PFSK-1 (cell line): ENCODE measurements at regions not wholly inside any gene's neighbourhood (a gene's known extent, or its start where the extent isn't known, plus 50 kb on each side); places are given as distances from the start of the nearest gene placed in this dataset.

Experiments
- FOXP2 ChIP-seq: optimal IDR thresholded peaks from 2 replicates; pipeline ENCODE3; 2011; ENCODE audit warnings: borderline replicate concordance, control low read depth, inconsistent platforms; ENCODE audit not compliant: insufficient read depth; ENCODE audit errors: extremely low read length, extremely low read depth
- POLR2AphosphoS5 ChIP-seq: IDR thresholded peaks from 2 replicates; pipeline ENCODE4 v1.6.1; 2012; ENCODE audit warnings: low read depth, mild to moderate bottlenecking, control low read depth, low read length, moderate library complexity
- SIN3A ChIP-seq: IDR thresholded peaks from 2 replicates; pipeline ENCODE4 v1.6.1; 2012; ENCODE audit warnings: mild to moderate bottlenecking, low read length, moderate library complexity, borderline replicate concordance; ENCODE audit not compliant: insufficient read depth
- TAF1 ChIP-seq: IDR thresholded peaks from 2 replicates; pipeline ENCODE4 v1.6.1; 2012; ENCODE audit warnings: low read length, control low read depth, borderline replicate concordance; ENCODE audit not compliant: insufficient read depth
- TF ChIP-seq, protein P1 (sequence below), 2 experiments: IDR thresholded peaks; 2 replicates each; pipeline versions ENCODE4 v1.6.1 to v1.8.0; 2011 to 2012; ENCODE audit warnings: low read depth in 2 of 2, low read length in 2 of 2, control low read depth in 1 of 2, inconsistent platforms in 1 of 2, mild to moderate bottlenecking in 1 of 2, moderate library complexity in 1 of 2; ENCODE audit not compliant: insufficient read depth in 1 of 2

DNA sequence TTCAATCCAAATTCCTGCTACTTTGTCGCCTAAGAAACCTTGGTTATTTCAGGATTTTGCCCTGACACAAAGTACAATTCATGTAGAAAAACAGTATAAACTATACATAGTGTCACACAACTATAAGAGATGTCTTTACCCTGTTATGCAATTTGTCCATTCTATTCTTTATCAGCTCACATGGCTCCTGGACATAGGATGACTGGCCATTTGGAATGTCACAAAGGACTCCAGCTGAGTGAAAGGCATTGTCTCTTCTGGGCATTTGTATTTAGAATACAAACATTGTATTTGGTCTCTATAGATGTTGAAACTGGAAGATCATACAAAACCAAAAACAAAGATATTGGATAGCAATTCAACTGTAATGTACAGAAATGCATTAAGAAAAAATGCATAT, 944.6 kb upstream of the LRRTM1 start:
- no peak for TF ChIP-seq FOXP2

DNA sequence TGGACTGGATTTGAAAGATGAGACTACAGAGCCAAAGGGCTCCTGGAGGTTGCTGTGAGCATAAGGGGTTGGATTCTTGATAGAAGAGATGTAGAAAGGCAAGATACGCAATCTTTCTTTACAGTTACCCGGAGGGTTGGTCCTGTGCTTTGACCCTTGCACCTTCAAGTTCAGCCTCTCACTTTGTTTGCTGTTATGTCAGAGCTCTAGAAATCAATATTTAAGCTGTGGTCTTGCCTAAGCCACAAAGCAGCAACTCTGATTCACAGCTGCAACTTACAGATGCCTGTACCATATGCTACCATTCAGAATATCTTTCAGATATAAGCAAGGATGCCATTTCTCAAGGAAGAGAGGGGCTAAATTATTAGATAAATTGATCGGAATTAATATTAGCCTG, 943.1 kb upstream of the LRRTM1 start:
- TF ChIP-seq FOXP2 (no peak), TAF1 (no peak), SIN3A (no peak), POLR2AphosphoS5 (no peak)
- TF ChIP-seq, protein P1, sequence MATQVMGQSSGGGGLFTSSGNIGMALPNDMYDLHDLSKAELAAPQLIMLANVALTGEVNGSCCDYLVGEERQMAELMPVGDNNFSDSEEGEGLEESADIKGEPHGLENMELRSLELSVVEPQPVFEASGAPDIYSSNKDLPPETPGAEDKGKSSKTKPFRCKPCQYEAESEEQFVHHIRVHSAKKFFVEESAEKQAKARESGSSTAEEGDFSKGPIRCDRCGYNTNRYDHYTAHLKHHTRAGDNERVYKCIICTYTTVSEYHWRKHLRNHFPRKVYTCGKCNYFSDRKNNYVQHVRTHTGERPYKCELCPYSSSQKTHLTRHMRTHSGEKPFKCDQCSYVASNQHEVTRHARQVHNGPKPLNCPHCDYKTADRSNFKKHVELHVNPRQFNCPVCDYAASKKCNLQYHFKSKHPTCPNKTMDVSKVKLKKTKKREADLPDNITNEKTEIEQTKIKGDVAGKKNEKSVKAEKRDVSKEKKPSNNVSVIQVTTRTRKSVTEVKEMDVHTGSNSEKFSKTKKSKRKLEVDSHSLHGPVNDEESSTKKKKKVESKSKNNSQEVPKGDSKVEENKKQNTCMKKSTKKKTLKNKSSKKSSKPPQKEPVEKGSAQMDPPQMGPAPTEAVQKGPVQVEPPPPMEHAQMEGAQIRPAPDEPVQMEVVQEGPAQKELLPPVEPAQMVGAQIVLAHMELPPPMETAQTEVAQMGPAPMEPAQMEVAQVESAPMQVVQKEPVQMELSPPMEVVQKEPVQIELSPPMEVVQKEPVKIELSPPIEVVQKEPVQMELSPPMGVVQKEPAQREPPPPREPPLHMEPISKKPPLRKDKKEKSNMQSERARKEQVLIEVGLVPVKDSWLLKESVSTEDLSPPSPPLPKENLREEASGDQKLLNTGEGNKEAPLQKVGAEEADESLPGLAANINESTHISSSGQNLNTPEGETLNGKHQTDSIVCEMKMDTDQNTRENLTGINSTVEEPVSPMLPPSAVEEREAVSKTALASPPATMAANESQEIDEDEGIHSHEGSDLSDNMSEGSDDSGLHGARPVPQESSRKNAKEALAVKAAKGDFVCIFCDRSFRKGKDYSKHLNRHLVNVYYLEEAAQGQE (IDR thresholded peaks at IDR 0.05; ENCODE audit: insufficient read depth in 1 of 2, low read depth in 2 of 2, low read length in 2 of 2) = no peak

DNA sequence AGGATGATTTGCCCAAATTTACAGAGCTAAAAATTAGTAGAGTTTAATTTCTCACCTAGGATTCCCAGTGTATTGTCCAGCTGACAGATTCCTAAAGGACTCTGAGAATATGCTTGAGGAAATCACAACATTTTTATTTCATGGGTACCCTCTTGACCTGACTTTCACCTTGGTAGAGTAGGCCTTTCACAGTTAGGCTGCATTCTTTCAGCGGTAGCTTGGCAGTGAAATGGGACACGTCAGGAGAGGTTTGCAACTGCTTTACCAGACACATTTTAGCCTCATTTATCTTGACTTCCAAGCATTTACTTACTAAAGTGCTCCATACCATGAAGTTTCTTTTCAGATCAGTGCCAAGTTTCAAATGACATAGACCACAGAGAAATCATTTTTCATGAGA, 937.9 kb upstream of the LRRTM1 start:
- TF ChIP-seq SIN3A = no peak
- TF ChIP-seq, protein P1 (IDR thresholded peaks at IDR 0.05; ENCODE audit: insufficient read depth in 1 of 2, low read depth in 2 of 2, low read length in 2 of 2) = no peak
- no peak for TF ChIP-seq POLR2AphosphoS5
- no peak for TF ChIP-seq FOXP2
- no peak for TF ChIP-seq TAF1

DNA sequence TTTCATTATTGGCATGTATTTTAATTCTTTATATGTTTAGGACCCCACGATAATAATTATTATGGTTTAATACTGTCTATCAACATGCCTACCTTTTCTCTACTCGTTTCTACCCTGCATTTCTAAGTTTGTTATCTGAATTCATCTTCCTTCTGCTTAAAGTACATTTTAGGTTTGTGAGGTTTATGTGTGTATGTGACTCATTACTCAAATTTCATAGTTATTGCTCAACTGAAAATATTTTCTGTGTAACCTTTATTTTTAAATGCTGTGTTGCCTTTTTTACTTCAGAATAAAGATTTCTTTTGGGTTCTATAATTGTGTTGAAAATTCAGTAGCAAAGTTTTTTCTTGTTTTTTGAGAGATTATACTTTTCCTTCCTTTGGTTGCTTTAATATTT, 933.9 kb upstream of the LRRTM1 start:
- TF ChIP-seq POLR2AphosphoS5 (no peak), FOXP2 (no peak), TAF1 (no peak), SIN3A (no peak)
- TF ChIP-seq, protein P1 (IDR thresholded peaks at IDR 0.05; ENCODE audit: insufficient read depth in 1 of 2, low read depth in 2 of 2, low read length in 2 of 2) = no peak

DNA sequence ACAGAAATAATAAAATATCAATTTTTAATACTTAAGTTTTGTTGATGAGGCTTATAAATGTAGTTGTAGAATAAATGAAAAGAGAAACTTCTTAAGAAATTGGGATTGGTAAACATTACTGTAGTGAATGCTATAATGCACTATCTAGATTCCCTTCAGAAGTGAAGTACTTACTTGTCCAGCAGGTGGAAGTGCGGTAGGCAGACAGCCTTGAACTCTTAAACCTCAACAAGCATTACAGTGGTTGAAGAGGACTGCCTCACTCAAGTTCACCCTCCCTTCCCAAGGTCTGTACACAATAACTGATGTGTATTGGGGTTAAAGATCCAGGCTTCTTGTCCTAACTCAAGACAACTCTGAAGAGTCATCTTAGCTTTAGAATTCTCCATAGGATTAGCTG, 931.0 kb upstream of the LRRTM1 start:
- TF ChIP-seq FOXP2 (no peak), SIN3A (no peak), TAF1 (no peak), POLR2AphosphoS5 (no peak)
- TF ChIP-seq, protein P1 (IDR thresholded peaks at IDR 0.05; ENCODE audit: insufficient read depth in 1 of 2, low read depth in 2 of 2, low read length in 2 of 2) = no peak

DNA sequence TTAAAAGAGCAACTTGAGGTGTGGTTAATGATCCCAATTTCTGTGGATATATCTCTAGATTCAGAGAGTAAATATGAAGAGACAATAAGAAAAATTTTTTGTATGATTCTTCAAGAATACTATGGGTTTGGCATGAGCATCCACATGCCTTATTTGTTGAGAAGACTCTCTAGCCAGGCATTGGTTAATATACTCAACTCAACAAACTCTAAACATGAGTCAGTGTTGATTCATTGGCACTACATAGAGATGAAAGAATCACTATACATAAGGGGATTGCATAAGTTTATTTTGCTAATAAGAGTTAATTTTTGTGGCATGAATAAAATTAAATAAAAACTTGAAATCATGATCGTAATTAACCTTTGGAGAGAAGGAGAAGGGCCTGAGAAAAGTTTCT, 930.2 kb upstream of the LRRTM1 start:
- TF ChIP-seq TAF1 (no peak), POLR2AphosphoS5 (no peak), SIN3A (no peak), FOXP2 (no peak)
- TF ChIP-seq, protein P1 (IDR thresholded peaks at IDR 0.05; ENCODE audit: insufficient read depth in 1 of 2, low read depth in 2 of 2, low read length in 2 of 2) = no peak
